HG03039 (cell line): ENCODE measurements at regions not wholly inside any gene's neighbourhood (a gene's known extent, or its start where the extent isn't known, plus 50 kb on each side); places are given as distances from the start of the nearest gene placed in this dataset.
"Not testable (repeated sequence)": the region's sequence is repeated elsewhere in the genome, so short reads cannot be mapped to it uniquely, and the experiment has no call there.

Experiments
- ATAC-seq: cut with Tn5 transposase; IDR thresholded peaks from one replicate; pipeline ENCODE4 v1.9.1; 2021; ENCODE audit warnings: mild to moderate bottlenecking, moderate library complexity; ENCODE audit not compliant: unreplicated experiment

GRCh38 chr14:42481714-42482113, 875.0 kb downstream of the LRFN5 start:
- not testable (repeated sequence) for ATAC-seq

GRCh38 chr14:42480255-42480654, 873.6 kb downstream of the LRFN5 start:
- no peak for ATAC-seq

GRCh38 chr14:42475289-42475688, 868.6 kb downstream of the LRFN5 start:
- no peak for ATAC-seq

GRCh38 chr14:42470427-42470719, 863.7 kb downstream of the LRFN5 start:
- no peak for ATAC-seq

- no peak for ATAC-seq
These were observed 863.2 kb downstream of the LRFN5 start for GRCh38 chr14:42469637-42470426.

- no peak for ATAC-seq
These were observed 854.0 kb downstream of the LRFN5 start for GRCh38 chr14:42460673-42461072.

GRCh38 chr14:42459171-42459685, 852.6 kb downstream of the LRFN5 start:
- ATAC-seq, result no peak

GRCh38 chr14:42441615-42442014, 834.9 kb downstream of the LRFN5 start:
- no peak for ATAC-seq

GRCh38 chr14:42437809-42438208, 831.1 kb downstream of the LRFN5 start:
- ATAC-seq, result no peak

GRCh38 chr14:42429401-42429800, 822.7 kb downstream of the LRFN5 start:
- ATAC-seq, result no peak

GRCh38 chr14:42428996-42429395, 822.3 kb downstream of the LRFN5 start:
- peak; percentile 93 for ATAC-seq

- ATAC-seq, result no peak
These were observed 817.8 kb downstream of the LRFN5 start for GRCh38 chr14:42424501-42424900.

GRCh38 chr14:42421377-42422078, 814.9 kb downstream of the LRFN5 start:
- ATAC-seq, result peak; percentile 83

- ATAC-seq, result no peak
These were observed 813.4 kb downstream of the LRFN5 start for GRCh38 chr14:42420071-42420470.

- ATAC-seq, result no peak
These were observed 800.5 kb downstream of the LRFN5 start for GRCh38 chr14:42407153-42407552.

- ATAC-seq, result no peak
These were observed 784.6 kb downstream of the LRFN5 start for GRCh38 chr14:42391146-42391834.

- ATAC-seq, result no peak
These were observed 772.2 kb downstream of the LRFN5 start for GRCh38 chr14:42378880-42379279.

GRCh38 chr14:42378274-42378673, 771.6 kb downstream of the LRFN5 start:
- no peak for ATAC-seq

GRCh38 chr14:42374332-42374731, 767.7 kb downstream of the LRFN5 start:
- ATAC-seq, result no peak

- ATAC-seq, result no peak
These were observed 763.4 kb downstream of the LRFN5 start for GRCh38 chr14:42370056-42370455.

GRCh38 chr14:42368234-42368633, 761.6 kb downstream of the LRFN5 start:
- ATAC-seq, result no peak

GRCh38 chr14:42353315-42353714, 746.6 kb downstream of the LRFN5 start:
- ATAC-seq, result peak; percentile 61
